Panc1 (cell line): ENCODE measurements at regions not wholly inside any gene's neighbourhood (a gene's known extent, or its start where the extent isn't known, plus 50 kb on each side); places are given as distances from the start of the nearest gene placed in this dataset.

Source experiments
- ATAC-seq: fragments of 200-7000 bp; cut with Tn5 transposase; 2 replicates; pipeline ENCODE4 v1.9.1; 2020; ENCODE audit warnings: mild to moderate bottlenecking, moderate library complexity
- BruUV-seq: library from RNA; stranded (reverse); fragments of 400-500 nt; replicated peaks from 2 replicates; lab custom pipeline; 2021; lab: Mats Ljungman, UMichigan
- CTCF ChIA-PET: fragments of 300-600 bp; sonication (Branson Sonifier 250); formaldehyde crosslinking; loops from one replicate; lab custom pipeline; 2022; ENCODE audit warnings: antibody characterized with exemption; lab: Charles Lee
- POLR2A ChIA-PET: fragments of 300-600 bp; sonication (Branson Sonifier 250); formaldehyde crosslinking; loops from one replicate; lab custom pipeline; 2022; ENCODE audit warnings: antibody characterized with exemption; lab: Charles Lee
- DNase-seq: peaks from one replicate; pipeline ENCODE4 v3.0.0-alpha.2; 2010; ENCODE audit warnings: low read depth, low spot score
- H3K27ac ChIP-seq: 2 replicates; pipeline ENCODE4 v1.5.1; 2011; ENCODE audit warnings: mild to moderate bottlenecking, low read length, inconsistent platforms
- H3K27me3 ChIP-seq: fragments of 200-500 bp; sonication (Bioruptor generic); 2 replicates; pipeline ENCODE4 v1.6.0; 2014; ENCODE audit warnings: low read length, inconsistent platforms; ENCODE audit not compliant: control insufficient read depth, insufficient read depth
- H3K36me3 ChIP-seq: fragments of 200-500 bp; sonication (Bioruptor generic); 2 replicates; pipeline ENCODE4 v1.5.1; 2014; ENCODE audit warnings: inconsistent platforms, mild to moderate bottlenecking, low read length, moderate library complexity; ENCODE audit not compliant: control insufficient read depth, insufficient read depth
- H3K4me1 ChIP-seq: 2 replicates; pipeline ENCODE4 v1.5.1; 2011; ENCODE audit warnings: inconsistent platforms, mild to moderate bottlenecking, low read length, moderate library complexity; ENCODE audit not compliant: control insufficient read depth, insufficient read depth
- H3K4me3 ChIP-seq, 2 experiments: 2 replicates each; pipeline ENCODE4 v1.5.1; 2011 to 2012; ENCODE audit warnings: low read depth in 2 of 2, low read length in 2 of 2, mild to moderate bottlenecking in 2 of 2, inconsistent platforms in 1 of 2, moderate library complexity in 1 of 2
- H3K9me3 ChIP-seq: fragments of 200-500 bp; sonication (Bioruptor generic); 2 replicates; pipeline ENCODE4 v1.5.1; 2014; ENCODE audit warnings: low read depth, mild to moderate bottlenecking, inconsistent platforms, low read length, moderate library complexity; ENCODE audit not compliant: control insufficient read depth, insufficient read depth
- POLR2AphosphoS5 ChIP-seq: IDR thresholded peaks from 2 replicates; pipeline ENCODE4 v1.6.1; 2012; ENCODE audit warnings: mild to moderate bottlenecking, low read depth, low read length, moderate library complexity
- SIN3A ChIP-seq: IDR thresholded peaks from 2 replicates; pipeline ENCODE4 v1.6.1; 2012; ENCODE audit warnings: low read depth, mild to moderate bottlenecking, low read length, moderate library complexity, borderline replicate concordance; ENCODE audit not compliant: insufficient read depth
- TCF7L2 ChIP-seq: IDR thresholded peaks from 2 replicates; pipeline ENCODE4 v1.6.1; 2011; ENCODE audit warnings: mild to moderate bottlenecking, low read depth, low read length, inconsistent platforms
- in situ Hi-C: cut with HindIII; loops from 2 replicates; pipeline ENCODE4 v1.10.0; 2016; ENCODE audit warnings: low sequenced_read_pairs, low pct_unique_long_range_greater_than_20kb
- intact Hi-C: fragments of 100-400 bp; cut with micrococcal nuclease; formaldehyde crosslinking; loops from one replicate; pipeline ENCODE4 v1.10.0; 2022; ENCODE audit not compliant: unreplicated experiment
- TF ChIP-seq, protein P1 (sequence below): fragments of 450-650 bp; IDR thresholded peaks from 2 replicates; pipeline ENCODE4 v1.5.1; 2017; ENCODE audit warnings: mild to moderate bottlenecking
- TF ChIP-seq, protein P2 (sequence below), 2 experiments: IDR thresholded peaks; 2 replicates each; pipeline ENCODE4 v1.6.1; 2011 to 2012; ENCODE audit warnings: low read depth in 2 of 2, control low read depth in 1 of 2, low read length in 1 of 2, mild to moderate bottlenecking in 1 of 2, moderate library complexity in 1 of 2; ENCODE audit not compliant: insufficient read depth in 1 of 2

DNA sequence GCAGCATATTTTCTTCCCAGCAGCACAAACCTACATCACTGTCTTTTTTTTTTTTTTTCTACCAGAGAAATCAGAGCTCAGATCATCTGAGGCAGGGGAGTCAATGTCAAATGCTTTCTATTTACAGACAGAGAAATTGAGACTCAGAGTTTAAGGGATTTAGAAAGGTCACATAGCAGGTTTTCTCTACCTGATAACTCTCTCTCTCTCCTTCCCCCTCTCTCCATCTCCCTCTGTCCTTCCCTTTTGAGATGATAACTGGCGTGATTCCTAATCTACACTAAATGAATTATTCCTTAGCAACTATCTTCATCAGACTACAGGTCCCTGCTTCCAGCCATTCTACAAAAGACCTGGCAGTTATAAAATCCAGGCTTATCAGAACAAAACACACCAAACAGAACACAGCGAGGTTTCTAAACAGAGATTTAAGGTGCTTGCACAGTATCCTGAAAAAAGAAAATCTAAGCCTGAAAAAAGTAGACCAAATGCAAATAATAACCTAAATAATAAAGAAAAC lies 161.6 kb upstream of the PKDCC start:
- ChIA-PET POLR2A (no interaction called here), CTCF (interaction anchor here (0.6 to 1.1 kb wide), 2 partner anchors 16 to 178 kb away, joined by 3 read pairs; no protein-coding TSS in a partner anchor)
- in situ Hi-C loops: no loop called here
- Histone ChIP-seq H3K4me1 (no peaks in the 10 kb centered on the region), H3K27ac (no peak overlapping the region), H3K36me3 (no peaks in the 10 kb centered on the region), H3K27me3 (no peaks in the 10 kb centered on the region), H3K9me3 (no peaks in the 10 kb centered on the region), H3K4me3 (no peak overlapping the region)
- no peak for ATAC-seq
- TF ChIP-seq TCF7L2: no peak
- intact Hi-C loops: no loop called here
- DNase-seq: no peak
- BruUV-seq: no TSS peak

DNA sequence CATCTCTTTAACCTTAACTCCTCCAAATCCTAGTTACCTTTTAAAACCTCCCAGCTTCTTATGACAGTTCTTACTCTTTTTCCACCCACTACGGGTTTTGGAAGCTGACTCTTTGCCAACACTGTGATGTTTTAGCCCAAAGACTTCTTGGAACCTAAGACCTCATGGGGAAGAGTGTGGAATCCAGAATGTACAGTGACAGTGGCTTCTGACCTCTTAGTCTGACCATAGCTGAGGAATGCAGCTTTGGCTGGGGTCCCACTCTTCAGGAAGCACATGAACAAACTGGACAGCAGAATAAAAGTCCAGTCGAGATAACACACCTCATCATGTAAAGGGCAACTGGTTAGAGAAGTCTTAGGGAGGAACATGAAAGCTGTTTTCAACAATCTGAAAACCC lies 161.1 kb upstream of the PKDCC start:
- ChIA-PET POLR2A (no interaction called here), CTCF (no interaction called here)
- no peaks in the 10 kb centered on the region for H3K4me1 ChIP-seq
- DNase-seq (no peak), ATAC-seq (no peak)
- no peak for TF ChIP-seq TCF7L2
- TF ChIP-seq, protein P1, sequence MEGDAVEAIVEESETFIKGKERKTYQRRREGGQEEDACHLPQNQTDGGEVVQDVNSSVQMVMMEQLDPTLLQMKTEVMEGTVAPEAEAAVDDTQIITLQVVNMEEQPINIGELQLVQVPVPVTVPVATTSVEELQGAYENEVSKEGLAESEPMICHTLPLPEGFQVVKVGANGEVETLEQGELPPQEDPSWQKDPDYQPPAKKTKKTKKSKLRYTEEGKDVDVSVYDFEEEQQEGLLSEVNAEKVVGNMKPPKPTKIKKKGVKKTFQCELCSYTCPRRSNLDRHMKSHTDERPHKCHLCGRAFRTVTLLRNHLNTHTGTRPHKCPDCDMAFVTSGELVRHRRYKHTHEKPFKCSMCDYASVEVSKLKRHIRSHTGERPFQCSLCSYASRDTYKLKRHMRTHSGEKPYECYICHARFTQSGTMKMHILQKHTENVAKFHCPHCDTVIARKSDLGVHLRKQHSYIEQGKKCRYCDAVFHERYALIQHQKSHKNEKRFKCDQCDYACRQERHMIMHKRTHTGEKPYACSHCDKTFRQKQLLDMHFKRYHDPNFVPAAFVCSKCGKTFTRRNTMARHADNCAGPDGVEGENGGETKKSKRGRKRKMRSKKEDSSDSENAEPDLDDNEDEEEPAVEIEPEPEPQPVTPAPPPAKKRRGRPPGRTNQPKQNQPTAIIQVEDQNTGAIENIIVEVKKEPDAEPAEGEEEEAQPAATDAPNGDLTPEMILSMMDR: no peak; the same call in 1 of the 2 replicates
- intact Hi-C loops (no loop called here), in situ Hi-C loops (no loop called here)
- H3K4me3 ChIP-seq: no peak overlapping the region
- H3K27me3 ChIP-seq: 0 out of 2 replicates have a peak, but pooled peaks cover 3% of the 10 kb centered on the region
- BruUV-seq: no TSS peak
- H3K9me3 ChIP-seq: no peaks in the 10 kb centered on the region
- no peak overlapping the region for H3K27ac ChIP-seq
- H3K36me3 ChIP-seq: no peaks in the 10 kb centered on the region

GRCh38 chr2:41890341-41890740 lies 157.5 kb upstream of the PKDCC start:
- in situ Hi-C loops (no loop called here), intact Hi-C loops (no loop called here)
- no peak for ATAC-seq
- ChIA-PET CTCF (no interaction called here), POLR2A (no interaction called here)
- Histone ChIP-seq H3K4me1 (no peaks in the 10 kb centered on the region), H3K4me3 (no peak overlapping the region), H3K27ac (no peak overlapping the region), H3K36me3 (no peaks in the 10 kb centered on the region), H3K27me3 (0 out of 2 replicates have a peak, but pooled peaks cover 3% of the 10 kb centered on the region), H3K9me3 (no peaks in the 10 kb centered on the region)
- no TSS peak for BruUV-seq
- TF ChIP-seq, protein P2, sequence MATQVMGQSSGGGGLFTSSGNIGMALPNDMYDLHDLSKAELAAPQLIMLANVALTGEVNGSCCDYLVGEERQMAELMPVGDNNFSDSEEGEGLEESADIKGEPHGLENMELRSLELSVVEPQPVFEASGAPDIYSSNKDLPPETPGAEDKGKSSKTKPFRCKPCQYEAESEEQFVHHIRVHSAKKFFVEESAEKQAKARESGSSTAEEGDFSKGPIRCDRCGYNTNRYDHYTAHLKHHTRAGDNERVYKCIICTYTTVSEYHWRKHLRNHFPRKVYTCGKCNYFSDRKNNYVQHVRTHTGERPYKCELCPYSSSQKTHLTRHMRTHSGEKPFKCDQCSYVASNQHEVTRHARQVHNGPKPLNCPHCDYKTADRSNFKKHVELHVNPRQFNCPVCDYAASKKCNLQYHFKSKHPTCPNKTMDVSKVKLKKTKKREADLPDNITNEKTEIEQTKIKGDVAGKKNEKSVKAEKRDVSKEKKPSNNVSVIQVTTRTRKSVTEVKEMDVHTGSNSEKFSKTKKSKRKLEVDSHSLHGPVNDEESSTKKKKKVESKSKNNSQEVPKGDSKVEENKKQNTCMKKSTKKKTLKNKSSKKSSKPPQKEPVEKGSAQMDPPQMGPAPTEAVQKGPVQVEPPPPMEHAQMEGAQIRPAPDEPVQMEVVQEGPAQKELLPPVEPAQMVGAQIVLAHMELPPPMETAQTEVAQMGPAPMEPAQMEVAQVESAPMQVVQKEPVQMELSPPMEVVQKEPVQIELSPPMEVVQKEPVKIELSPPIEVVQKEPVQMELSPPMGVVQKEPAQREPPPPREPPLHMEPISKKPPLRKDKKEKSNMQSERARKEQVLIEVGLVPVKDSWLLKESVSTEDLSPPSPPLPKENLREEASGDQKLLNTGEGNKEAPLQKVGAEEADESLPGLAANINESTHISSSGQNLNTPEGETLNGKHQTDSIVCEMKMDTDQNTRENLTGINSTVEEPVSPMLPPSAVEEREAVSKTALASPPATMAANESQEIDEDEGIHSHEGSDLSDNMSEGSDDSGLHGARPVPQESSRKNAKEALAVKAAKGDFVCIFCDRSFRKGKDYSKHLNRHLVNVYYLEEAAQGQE (IDR thresholded peaks at IDR 0.05; ENCODE audit: insufficient read depth in 1 of 2, low read depth in 2 of 2, low read length in 1 of 2): no peak
- TF ChIP-seq POLR2AphosphoS5 (no peak), SIN3A (no peak), TCF7L2 (no peak)
- TF ChIP-seq, protein P1: no peak
- DNase-seq: no peak
